Activated naive CD8-positive, alpha-beta T cell treated with anti-CD3 and anti-CD28 coated beads, Interleukin-2, amount 10 ng/mL, durations not matched to agents 7 days and 5 days (primary cell): ENCODE measurements at regions not wholly inside any gene's neighbourhood (a gene's known extent, or its start where the extent isn't known, plus 50 kb on each side); places are given as distances from the start of the nearest gene placed in this dataset.
"Not testable (repeated sequence)": the region's sequence is repeated elsewhere in the genome, so short reads cannot be mapped to it uniquely, and the experiment has no call there.

Experiments used
- ATAC-seq: fragments of 150-1000 bp; cut with Tn5 transposase; one replicate; pipeline ENCODE4 v1.10.0; 2021; ENCODE audit warnings: low read depth, moderate library complexity
- POLR2A ChIA-PET: fragments of 350-600 bp; sonication (Branson Sonifier 250); formaldehyde crosslinking; loops from one replicate; lab custom pipeline; 2021; ENCODE audit warnings: antibody characterized with exemption; lab: Charles Lee
- DNase-seq: peaks from one replicate; pipeline ENCODE4 v3.0.0; 2021
- H3K27ac Mint-ChIP-seq: one replicate; pipeline ENCODE4 v1.8.0; 2022; ENCODE audit warnings: mild to moderate bottlenecking, mixed read lengths
- H3K27me3 Mint-ChIP-seq: one replicate; pipeline ENCODE4 v1.8.0; 2022; ENCODE audit warnings: mild to moderate bottlenecking, moderate library complexity, mixed read lengths
- H3K36me3 Mint-ChIP-seq: one replicate; pipeline ENCODE4 v1.8.0; 2021; ENCODE audit warnings: mild to moderate bottlenecking, mixed read lengths
- H3K4me1 Mint-ChIP-seq: one replicate; pipeline ENCODE4 v1.8.0; 2021; ENCODE audit warnings: mixed read lengths
- H3K4me3 Mint-ChIP-seq: one replicate; pipeline ENCODE4 v1.8.0; 2022; ENCODE audit warnings: mild to moderate bottlenecking, moderate library complexity, mixed read lengths
- H3K9me3 Mint-ChIP-seq: one replicate; pipeline ENCODE4 v1.8.0; 2021; ENCODE audit warnings: mixed read lengths

DNA sequence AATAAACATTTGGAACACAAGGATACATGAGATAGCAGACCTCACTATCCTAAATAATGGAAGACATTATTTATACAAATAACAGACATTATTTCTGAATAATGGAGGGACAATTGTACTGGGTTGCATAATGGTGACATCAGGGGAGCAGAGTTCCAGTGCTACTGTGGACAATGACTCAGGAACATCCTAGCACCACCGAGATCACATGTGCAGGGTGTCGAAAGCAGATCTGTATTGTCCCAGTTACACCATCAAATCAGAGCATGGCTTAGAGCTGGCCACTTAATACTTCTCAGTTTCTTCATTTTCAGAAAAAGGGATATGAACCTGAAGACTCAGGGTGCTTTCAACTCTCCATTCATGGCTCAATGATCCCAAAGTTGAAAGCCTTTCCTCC, 249.1 kb upstream of the RBMS1 start:
- POLR2A ChIA-PET: no interaction called here
- H3K4me1 Mint-ChIP-seq: no peaks in the 10 kb centered on the region
- no peak overlapping the region for H3K27ac Mint-ChIP-seq
- no peak overlapping the region for H3K4me3 Mint-ChIP-seq
- no peaks in the 10 kb centered on the region for H3K36me3 Mint-ChIP-seq
- ATAC-seq: no peak
- DNase-seq: no peak
- no peaks in the 10 kb centered on the region for H3K9me3 Mint-ChIP-seq
- peaks cover 3% of the 10 kb centered on the region for H3K27me3 Mint-ChIP-seq

- no peaks in the 10 kb centered on the region for H3K36me3 Mint-ChIP-seq
- peaks cover 1% of the 10 kb centered on the region for H3K4me1 Mint-ChIP-seq
- POLR2A ChIA-PET: no interaction called here
- H3K27me3 Mint-ChIP-seq: peaks cover 5% of the 10 kb centered on the region
- ATAC-seq: no peak
- no peak for DNase-seq
- H3K27ac Mint-ChIP-seq: no peak overlapping the region
- H3K9me3 Mint-ChIP-seq: no peaks in the 10 kb centered on the region
- H3K4me3 Mint-ChIP-seq: no peak overlapping the region
Observed at GRCh38 chr2:160747501-160748170, 254.0 kb upstream of the RBMS1 start.

GRCh38 chr2:160751021-160751420, 257.4 kb upstream of the RBMS1 start:
- H3K4me3 Mint-ChIP-seq: no peak overlapping the region
- H3K27me3 Mint-ChIP-seq: peaks cover 5% of the 10 kb centered on the region
- POLR2A ChIA-PET: no interaction called here
- H3K4me1 Mint-ChIP-seq: peaks cover 1% of the 10 kb centered on the region
- H3K36me3 Mint-ChIP-seq: peaks cover 3% of the 10 kb centered on the region
- DNase-seq (no peak), ATAC-seq (no peak)
- no peak overlapping the region for H3K27ac Mint-ChIP-seq
- H3K9me3 Mint-ChIP-seq: peaks cover 3% of the 10 kb centered on the region

DNA sequence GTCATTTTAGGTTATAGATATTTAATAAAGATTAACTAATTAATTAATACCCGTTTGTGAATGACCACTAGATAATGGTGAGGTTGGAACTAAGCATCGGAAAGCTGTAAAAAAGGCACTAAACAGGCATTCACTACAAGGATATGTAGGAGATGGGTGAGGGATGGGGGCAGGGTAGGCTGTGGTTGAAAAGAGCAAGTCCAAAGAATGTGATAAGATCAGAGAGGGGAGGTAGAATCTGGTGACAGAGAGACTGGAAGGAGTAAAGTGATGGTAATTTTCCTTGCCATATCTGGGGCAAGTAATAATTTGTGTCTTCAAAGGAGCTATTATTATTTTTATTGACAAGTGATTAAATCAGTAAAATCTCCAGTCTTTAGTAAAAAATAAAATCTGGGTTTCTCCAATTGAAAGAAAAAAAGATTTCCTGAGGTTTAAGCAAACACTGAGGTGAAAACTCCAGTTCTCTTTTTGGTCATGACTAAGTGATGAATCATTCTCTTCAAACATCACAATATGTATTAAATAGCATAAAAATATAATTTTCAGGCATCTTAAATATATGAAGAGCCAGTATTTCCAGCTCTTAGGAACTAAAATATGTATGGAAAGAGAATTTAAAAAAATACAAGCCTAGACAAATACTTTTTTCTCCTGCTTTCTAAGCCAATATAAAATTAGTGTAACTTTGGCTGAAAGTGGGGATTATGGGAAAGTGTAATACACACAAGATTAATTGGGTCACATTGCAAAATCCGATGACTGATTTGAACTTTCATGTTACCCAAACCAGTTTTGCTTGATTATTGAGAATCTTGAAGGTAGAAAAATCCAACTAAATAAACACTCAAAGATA, 259.1 kb upstream of the RBMS1 start:
- no peak overlapping the region for H3K4me3 Mint-ChIP-seq
- DNase-seq (no peak), ATAC-seq (no peak)
- peaks cover 5% of the 10 kb centered on the region for H3K27me3 Mint-ChIP-seq
- POLR2A ChIA-PET: no interaction called here
- peaks cover 3% of the 10 kb centered on the region for H3K9me3 Mint-ChIP-seq
- peaks cover 3% of the 10 kb centered on the region for H3K36me3 Mint-ChIP-seq
- peaks cover 1% of the 10 kb centered on the region for H3K4me1 Mint-ChIP-seq
- no peak overlapping the region for H3K27ac Mint-ChIP-seq

- Mint-ChIP-seq H3K4me1 (peaks cover 1% of the 10 kb centered on the region), H3K27me3 (peaks cover 5% of the 10 kb centered on the region), H3K9me3 (peaks cover 3% of the 10 kb centered on the region), H3K4me3 (no peak overlapping the region), H3K27ac (no peak overlapping the region), H3K36me3 (peaks cover 3% of the 10 kb centered on the region)
- POLR2A ChIA-PET: no interaction called here
- DNase-seq: no peak
- no peak for ATAC-seq
Observed at GRCh38 chr2:160753331-160753654, 259.7 kb upstream of the RBMS1 start.

- H3K27me3 Mint-ChIP-seq: peaks cover 5% of the 10 kb centered on the region
- no peak for ATAC-seq
- POLR2A ChIA-PET: no interaction called here
- H3K27ac Mint-ChIP-seq: no peak overlapping the region
- peaks cover 1% of the 10 kb centered on the region for H3K4me1 Mint-ChIP-seq
- peaks cover 3% of the 10 kb centered on the region for H3K36me3 Mint-ChIP-seq
- DNase-seq: no peak
- peaks cover 3% of the 10 kb centered on the region for H3K9me3 Mint-ChIP-seq
- no peak overlapping the region for H3K4me3 Mint-ChIP-seq
Observed at GRCh38 chr2:160753960-160754359, 260.4 kb upstream of the RBMS1 start.

DNA sequence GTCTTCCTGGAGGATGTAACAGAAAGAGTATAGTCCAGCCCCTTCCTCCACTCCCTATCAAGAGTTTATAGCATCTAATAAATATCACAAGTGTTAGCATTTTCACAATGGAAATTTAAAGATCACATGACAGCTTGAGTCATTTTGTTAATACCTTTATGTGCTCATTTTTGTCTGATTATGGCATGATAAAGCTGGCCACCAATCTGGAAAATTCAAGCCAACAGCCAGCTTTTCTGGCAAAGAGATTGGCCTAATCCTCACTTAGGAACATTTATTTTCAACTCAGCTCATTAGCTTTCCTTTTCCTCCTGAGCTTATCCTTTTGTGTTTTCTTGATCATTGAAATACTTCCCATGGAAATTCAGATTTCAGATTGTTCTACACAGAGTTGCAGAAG, 262.9 kb upstream of the RBMS1 start:
- H3K36me3 Mint-ChIP-seq: peaks cover 4% of the 10 kb centered on the region
- no peak for DNase-seq
- peaks cover 5% of the 10 kb centered on the region for H3K9me3 Mint-ChIP-seq
- no peak overlapping the region for H3K4me3 Mint-ChIP-seq
- peaks cover 1% of the 10 kb centered on the region for H3K4me1 Mint-ChIP-seq
- POLR2A ChIA-PET: no interaction called here
- ATAC-seq: no peak
- peaks cover 2% of the 10 kb centered on the region for H3K27me3 Mint-ChIP-seq
- no peak overlapping the region for H3K27ac Mint-ChIP-seq

DNA sequence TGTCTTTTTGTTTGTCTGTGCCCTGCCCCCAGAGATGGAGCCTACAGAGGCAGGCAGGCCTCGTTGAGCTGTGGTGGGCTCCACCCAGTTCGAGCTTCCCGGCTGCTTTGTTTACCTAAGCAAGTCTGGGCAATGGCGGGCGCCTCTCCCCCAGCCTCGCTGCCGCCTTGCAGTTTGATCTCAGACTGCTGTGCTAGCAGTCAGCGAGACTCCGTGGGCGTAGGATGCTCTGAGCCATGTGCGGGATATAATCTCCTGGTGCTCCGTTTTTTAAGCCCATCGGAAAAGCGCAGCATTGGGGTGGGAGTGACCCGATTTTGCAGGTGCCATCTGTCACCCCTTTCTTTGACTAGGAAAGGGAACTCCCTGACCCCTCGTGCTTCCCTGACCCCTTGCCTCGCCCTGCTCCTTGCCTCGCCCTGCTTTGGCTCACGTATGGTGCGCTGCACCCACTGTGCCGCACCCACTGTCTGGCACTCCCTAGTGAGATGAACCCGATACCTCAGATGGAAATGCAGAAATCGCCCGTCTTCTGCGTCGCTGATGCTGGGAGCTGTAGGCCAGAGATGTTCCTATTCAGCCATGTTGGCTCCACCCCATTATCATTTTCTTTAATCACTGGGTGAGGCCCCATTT, 269.0 kb upstream of the RBMS1 start:
- ATAC-seq, H3K4me3 Mint-ChIP-seq, H3K36me3 Mint-ChIP-seq, H3K27ac Mint-ChIP-seq, H3K27me3 Mint-ChIP-seq, DNase-seq, H3K4me1 Mint-ChIP-seq, POLR2A ChIA-PET, H3K9me3 Mint-ChIP-seq: not testable (repeated sequence)

DNA sequence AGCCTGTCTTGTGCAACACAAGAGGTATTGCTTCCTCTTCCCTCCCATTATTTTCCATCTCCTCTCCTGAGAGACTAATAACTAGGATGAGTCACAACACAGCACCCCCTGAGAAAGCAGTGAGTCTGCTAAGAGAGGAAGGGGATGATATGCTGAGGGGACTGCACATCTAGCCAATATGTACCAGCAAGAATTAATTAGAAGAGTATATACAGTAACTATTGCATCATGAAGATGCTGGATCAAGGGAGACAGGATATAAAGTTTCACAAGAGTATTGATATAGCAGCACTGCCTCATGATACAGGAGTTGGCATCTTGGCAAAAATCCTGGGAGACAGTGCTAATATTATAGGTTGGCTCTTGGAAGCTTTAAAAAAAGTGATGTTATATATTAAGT, 289.9 kb upstream of the RBMS1 start:
- POLR2A ChIA-PET: no interaction called here
- no peak overlapping the region for H3K27ac Mint-ChIP-seq
- H3K4me1 Mint-ChIP-seq: no peaks in the 10 kb centered on the region

DNA sequence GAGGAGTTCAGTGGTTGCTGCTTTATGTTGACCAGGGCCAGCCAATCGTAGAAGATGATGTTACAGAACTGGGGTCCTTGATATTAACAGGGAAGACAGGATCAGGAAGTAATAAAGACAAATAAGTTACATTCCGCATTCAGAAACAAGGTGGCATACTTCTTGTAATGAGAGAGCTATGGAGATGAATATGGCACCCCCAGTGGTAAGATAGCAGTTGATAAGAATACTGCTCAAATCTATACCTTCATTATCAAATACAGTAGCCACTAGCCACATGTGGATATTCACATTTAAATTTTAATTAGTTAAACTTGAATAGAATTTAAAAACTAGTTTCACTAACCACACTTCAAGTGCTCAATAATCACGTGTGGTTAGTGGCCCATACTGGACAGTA, 290.4 kb upstream of the RBMS1 start:
- peaks cover 12% of the 10 kb centered on the region for H3K9me3 Mint-ChIP-seq
- ATAC-seq (no peak), DNase-seq (no peak)
- H3K27me3 Mint-ChIP-seq: no peaks in the 10 kb centered on the region
- H3K27ac Mint-ChIP-seq: no peak overlapping the region
- POLR2A ChIA-PET: no interaction called here
- no peaks in the 10 kb centered on the region for H3K36me3 Mint-ChIP-seq
- no peak overlapping the region for H3K4me3 Mint-ChIP-seq
- H3K4me1 Mint-ChIP-seq: no peaks in the 10 kb centered on the region

More for the DNA sequence above, 289.9 kb upstream of the RBMS1 start:
- ATAC-seq: no peak
- no peak for DNase-seq
- Mint-ChIP-seq H3K27me3 (no peaks in the 10 kb centered on the region), H3K36me3 (no peaks in the 10 kb centered on the region), H3K9me3 (peaks cover 14% of the 10 kb centered on the region), H3K4me3 (no peak overlapping the region)

- Mint-ChIP-seq H3K4me3 (no peak overlapping the region), H3K4me1 (no peaks in the 10 kb centered on the region), H3K9me3 (peaks cover 6% of the 10 kb centered on the region), H3K27me3 (peaks cover 2% of the 10 kb centered on the region), H3K27ac (no peak overlapping the region), H3K36me3 (peaks cover 2% of the 10 kb centered on the region)
- no peak for DNase-seq
- no peak for ATAC-seq
- POLR2A ChIA-PET: no interaction called here
Observed at GRCh38 chr2:160790738-160791137, 297.1 kb upstream of the RBMS1 start.

GRCh38 chr2:160791884-160792283, 298.3 kb upstream of the RBMS1 start:
- H3K4me1 Mint-ChIP-seq: no peaks in the 10 kb centered on the region
- POLR2A ChIA-PET: no interaction called here

GRCh38 chr2:160792837-160793236, 299.2 kb upstream of the RBMS1 start:
- H3K36me3 Mint-ChIP-seq: peaks cover 2% of the 10 kb centered on the region
- H3K4me1 Mint-ChIP-seq: no peaks in the 10 kb centered on the region
- POLR2A ChIA-PET: no interaction called here
- H3K27ac Mint-ChIP-seq: no peak overlapping the region
- peaks cover 2% of the 10 kb centered on the region for H3K27me3 Mint-ChIP-seq
- no peak for ATAC-seq
- DNase-seq: no peak
- peaks cover 8% of the 10 kb centered on the region for H3K9me3 Mint-ChIP-seq
- no peak overlapping the region for H3K4me3 Mint-ChIP-seq

More at GRCh38 chr2:160791884-160792283, 298.3 kb upstream of the RBMS1 start:
- Mint-ChIP-seq H3K9me3 (peaks cover 6% of the 10 kb centered on the region), H3K27me3 (peaks cover 2% of the 10 kb centered on the region), H3K4me3 (no peak overlapping the region), H3K27ac (no peak overlapping the region), H3K36me3 (peaks cover 2% of the 10 kb centered on the region)
- ATAC-seq (no peak), DNase-seq (no peak)

DNA sequence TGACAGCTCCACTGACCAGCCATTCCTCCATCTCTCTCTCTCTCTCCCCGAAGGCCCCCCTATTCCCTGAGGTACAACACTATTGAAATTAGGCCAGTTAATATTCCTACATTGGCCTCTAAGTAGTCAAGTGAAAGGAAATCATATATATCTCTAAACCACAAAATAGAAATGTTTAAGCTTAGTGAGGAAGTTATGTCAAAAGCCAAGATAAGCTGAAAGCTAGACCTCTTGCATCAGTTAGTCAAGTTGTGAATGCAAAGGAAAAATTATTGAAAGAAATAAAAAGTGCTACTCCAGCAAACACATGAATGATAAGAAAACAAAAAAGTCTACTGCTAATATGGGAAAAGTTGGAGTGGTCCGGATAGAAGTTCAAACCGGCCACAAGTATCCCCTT, 301.3 kb upstream of the RBMS1 start:
- Mint-ChIP-seq H3K36me3 (peaks cover 3% of the 10 kb centered on the region), H3K4me1 (no peaks in the 10 kb centered on the region), H3K27me3 (peaks cover 2% of the 10 kb centered on the region), H3K27ac (no peak overlapping the region), H3K4me3 (no peak overlapping the region), H3K9me3 (peaks cover 7% of the 10 kb centered on the region)
- ATAC-seq: no peak
- no peak for DNase-seq
- POLR2A ChIA-PET: no interaction called here
